ENCODE measurements at regions not wholly inside any gene's neighbourhood (a gene's known extent, or its start where the extent isn't known, plus 50 kb on each side); places are given as distances from the start of the nearest gene placed in this dataset.

DNA sequence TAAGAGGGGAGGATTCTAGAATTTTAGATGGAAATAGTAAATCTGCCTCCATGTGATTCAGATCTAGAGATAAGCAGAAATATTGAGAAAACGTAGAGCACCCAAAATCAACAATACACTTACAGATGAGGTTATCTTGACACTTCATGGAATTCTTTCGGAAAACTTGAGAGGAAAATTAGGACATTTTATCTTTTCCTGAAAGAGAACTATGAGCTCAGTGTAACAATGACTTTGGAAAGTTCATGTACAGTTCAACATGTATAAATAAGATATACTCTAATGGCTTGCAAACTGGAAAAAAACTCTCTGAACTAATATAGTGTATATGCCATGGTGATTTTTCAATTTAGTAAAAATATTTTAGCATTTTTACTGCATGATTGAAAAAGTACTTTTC, 338.1 kb upstream of the NEGR1 start:
- no peaks in the 10 kb centered on the region for H3K36me3 ChIP-seq (replicated peaks in 1 of 2; ENCODE audit: control insufficient read depth in 1 of 2, insufficient read depth in 2 of 2, low read length in 2 of 2)
- no peaks in the 10 kb centered on the region for H3K79me2 ChIP-seq (ENCODE audit: insufficient read depth, low read length)
- no peaks in the 10 kb centered on the region for H3K9me3 Mint-ChIP-seq
- intact Hi-C loops (cut with micrococcal nuclease), result no loop called here
- TF ChIP-seq, protein P1, sequence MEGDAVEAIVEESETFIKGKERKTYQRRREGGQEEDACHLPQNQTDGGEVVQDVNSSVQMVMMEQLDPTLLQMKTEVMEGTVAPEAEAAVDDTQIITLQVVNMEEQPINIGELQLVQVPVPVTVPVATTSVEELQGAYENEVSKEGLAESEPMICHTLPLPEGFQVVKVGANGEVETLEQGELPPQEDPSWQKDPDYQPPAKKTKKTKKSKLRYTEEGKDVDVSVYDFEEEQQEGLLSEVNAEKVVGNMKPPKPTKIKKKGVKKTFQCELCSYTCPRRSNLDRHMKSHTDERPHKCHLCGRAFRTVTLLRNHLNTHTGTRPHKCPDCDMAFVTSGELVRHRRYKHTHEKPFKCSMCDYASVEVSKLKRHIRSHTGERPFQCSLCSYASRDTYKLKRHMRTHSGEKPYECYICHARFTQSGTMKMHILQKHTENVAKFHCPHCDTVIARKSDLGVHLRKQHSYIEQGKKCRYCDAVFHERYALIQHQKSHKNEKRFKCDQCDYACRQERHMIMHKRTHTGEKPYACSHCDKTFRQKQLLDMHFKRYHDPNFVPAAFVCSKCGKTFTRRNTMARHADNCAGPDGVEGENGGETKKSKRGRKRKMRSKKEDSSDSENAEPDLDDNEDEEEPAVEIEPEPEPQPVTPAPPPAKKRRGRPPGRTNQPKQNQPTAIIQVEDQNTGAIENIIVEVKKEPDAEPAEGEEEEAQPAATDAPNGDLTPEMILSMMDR (IDR thresholded peaks at IDR 0.05), result no peak
- H3K36me3 Mint-ChIP-seq, result no peaks in the 10 kb centered on the region
- no peaks in the 10 kb centered on the region for H3K9me3 ChIP-seq (replicated peaks in 1 of 2; ENCODE audit: control insufficient read depth in 1 of 2, insufficient read depth in 1 of 2, low read length in 2 of 2)
- no peak overlapping the region for H3K4me2 ChIP-seq (replicated peaks; ENCODE audit: extremely low read depth, low read length, poor library complexity, severe bottlenecking)
- no peak overlapping the region for H2AFZ ChIP-seq (ENCODE audit: insufficient read depth, low read depth, low read length, poor library complexity, severe bottlenecking)
- no CpG with 5 or more reads among the region's 2 CpGs for WGBS (ENCODE audit: insufficient coverage)
- H3K4me3 Mint-ChIP-seq, result no peak overlapping the region
- DNase-seq, result no peak
- no peak overlapping the region for H3K27ac Mint-ChIP-seq
- H3K27ac ChIP-seq (ENCODE audit: low read depth in 1 of 2, low read length in 2 of 2), result no peak overlapping the region
- no peak overlapping the region for H3K9ac ChIP-seq (ENCODE audit: insufficient read depth, low read length, poor library complexity, severe bottlenecking)
- H3K4me1 ChIP-seq (ENCODE audit: control insufficient read depth in 1 of 2, insufficient read depth in 2 of 2, low read length in 2 of 2), result peaks cover 7 to 17% of the 10 kb centered on the region in 2 donors
- no peaks in the 10 kb centered on the region for H4K20me1 ChIP-seq (ENCODE audit: insufficient read depth, low read length)
- peaks cover 16% of the 10 kb centered on the region for H3K4me1 Mint-ChIP-seq
- H3K27me3 Mint-ChIP-seq (ENCODE audit: low read depth in 3 of 3), result peaks cover 0 to 3% (median 0%) of the 10 kb centered on the region in 3 donors
- no peaks in the 10 kb centered on the region for H3K27me3 ChIP-seq (ENCODE audit: control insufficient read depth in 2 of 2, insufficient read depth in 2 of 2, low read length in 2 of 2)
- no peak overlapping the region for H3K4me3 ChIP-seq (replicated peaks in 1 of 3; ENCODE audit: low read depth in 2 of 3, low read length in 3 of 3)

DNA sequence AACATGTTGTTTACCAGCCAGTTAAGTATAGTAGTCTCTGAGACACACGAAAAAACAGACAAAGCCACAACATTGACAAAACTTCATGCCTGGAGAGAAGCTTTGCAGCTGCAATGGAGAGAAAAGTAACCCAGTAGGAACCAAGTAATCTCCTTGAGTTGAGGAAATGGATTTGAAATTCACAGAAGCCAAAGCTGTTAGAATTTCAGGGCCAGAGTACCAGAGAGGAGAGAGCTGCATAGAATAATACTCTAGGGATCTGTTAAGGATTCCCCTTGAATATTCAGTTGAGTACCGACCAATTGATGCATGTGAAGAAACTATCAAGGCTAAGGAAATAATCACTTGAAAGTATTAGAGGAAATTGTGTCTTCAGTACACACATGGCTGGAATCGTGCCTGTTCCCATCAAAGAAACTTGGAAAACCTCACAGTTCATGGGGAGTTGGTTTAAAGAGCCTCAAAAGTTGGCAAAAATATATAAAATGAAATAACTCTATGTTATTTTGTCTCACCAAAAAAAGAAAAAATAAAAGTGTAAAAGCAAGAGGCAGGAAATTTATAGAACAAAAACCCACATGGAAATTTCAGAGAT, 324.0 kb upstream of the NEGR1 start:
- H3K4me1 ChIP-seq (ENCODE audit: control insufficient read depth in 1 of 2, insufficient read depth in 2 of 2, low read length in 2 of 2), result no peaks in the 10 kb centered on the region
- no peak overlapping the region for H3K9ac ChIP-seq (ENCODE audit: insufficient read depth, low read length, poor library complexity, severe bottlenecking)
- no peak overlapping the region for H2AFZ ChIP-seq (ENCODE audit: insufficient read depth, low read depth, low read length, poor library complexity, severe bottlenecking)
- Mint-ChIP-seq H3K36me3 (no peaks in the 10 kb centered on the region), H3K4me3 (no peak overlapping the region), H3K27ac (no peak overlapping the region), H3K9me3 (peaks cover 0 to 2% (median 0%) of the 10 kb centered on the region in 7 donors), H3K27me3 (ENCODE audit: low read depth in 3 of 3) (no peaks in the 10 kb centered on the region), H3K4me1 (no peaks in the 10 kb centered on the region)
- no peaks in the 10 kb centered on the region for H3K36me3 ChIP-seq (replicated peaks in 1 of 2; ENCODE audit: control insufficient read depth in 1 of 2, insufficient read depth in 2 of 2, low read length in 2 of 2)
- no peaks in the 10 kb centered on the region for H4K20me1 ChIP-seq (ENCODE audit: insufficient read depth, low read length)
- no peaks in the 10 kb centered on the region for H3K9me3 ChIP-seq (replicated peaks in 1 of 2; ENCODE audit: control insufficient read depth in 1 of 2, insufficient read depth in 1 of 2, low read length in 2 of 2)
- no peaks in the 10 kb centered on the region for H3K79me2 ChIP-seq (ENCODE audit: insufficient read depth, low read length)
- H3K4me2 ChIP-seq (replicated peaks; ENCODE audit: extremely low read depth, low read length, poor library complexity, severe bottlenecking), result no peak overlapping the region
- no peak for DNase-seq
- no peak overlapping the region for H3K4me3 ChIP-seq (replicated peaks in 1 of 3; ENCODE audit: low read depth in 2 of 3, low read length in 3 of 3)
- WGBS (ENCODE audit: insufficient coverage), result no CpG with 5 or more reads among the region's 3 CpGs
- intact Hi-C loops (cut with micrococcal nuclease), result no loop called here
- TF ChIP-seq, protein P1 (IDR thresholded peaks at IDR 0.05), result no peak
- H3K27me3 ChIP-seq (ENCODE audit: control insufficient read depth in 2 of 2, insufficient read depth in 2 of 2, low read length in 2 of 2), result no peaks in the 10 kb centered on the region
- H3K27ac ChIP-seq (ENCODE audit: low read depth in 1 of 2, low read length in 2 of 2), result no peak overlapping the region
